DMS53 treated with DMSO at 0.1 percent for 48 hours (cell line): ENCODE measurements at regions not wholly inside any gene's neighbourhood (a gene's known extent, or its start where the extent isn't known, plus 50 kb on each side); places are given as distances from the start of the nearest gene placed in this dataset.

Experiments used
- DNase-seq: peaks from one replicate; lab custom pipeline; 2025; ENCODE audit not compliant: unreplicated experiment; lab: John Stamatoyannopoulos, UW

- no peak for DNase-seq
Measured at GRCh38 chr10:8374334-8374733, 319.8 kb downstream of the GATA3 start.

- no peak for DNase-seq
Measured at GRCh38 chr10:8375137-8375536, 320.6 kb downstream of the GATA3 start.

GRCh38 chr10:8378198-8378983 lies 323.9 kb downstream of the GATA3 start:
- DNase-seq, result no peak

- DNase-seq, result no peak
Measured at GRCh38 chr10:8379906-8380832, 325.7 kb downstream of the GATA3 start.

- no peak for DNase-seq
Measured at GRCh38 chr10:8380833-8381496, 326.5 kb downstream of the GATA3 start.

GRCh38 chr10:8386781-8387180 lies 332.3 kb downstream of the GATA3 start:
- no peak for DNase-seq

- DNase-seq, result no peak
Measured at GRCh38 chr10:8389630-8390029, 335.1 kb downstream of the GATA3 start.

- DNase-seq, result no peak
Measured at GRCh38 chr10:8392216-8392615, 337.7 kb downstream of the GATA3 start.

GRCh38 chr10:8393531-8393930 lies 339.0 kb downstream of the GATA3 start:
- DNase-seq, result no peak

- DNase-seq, result no peak
Measured at GRCh38 chr10:8396675-8397074, 342.2 kb downstream of the GATA3 start.

- no peak for DNase-seq
Measured at GRCh38 chr10:8398771-8399170, 344.3 kb downstream of the GATA3 start.

- no peak for DNase-seq
Measured at GRCh38 chr10:8400151-8400550, 345.7 kb downstream of the GATA3 start.

- no peak for DNase-seq
Measured at GRCh38 chr10:8400892-8401291, 346.4 kb downstream of the GATA3 start.

- no peak for DNase-seq
Measured at GRCh38 chr10:8401531-8401930, 347.0 kb downstream of the GATA3 start.

GRCh38 chr10:8402576-8402975 lies 348.1 kb downstream of the GATA3 start:
- no peak for DNase-seq

- DNase-seq, result no peak
Measured at GRCh38 chr10:8403711-8404371, 349.4 kb downstream of the GATA3 start.

- no peak for DNase-seq
Measured at GRCh38 chr10:8404721-8405120, 350.2 kb downstream of the GATA3 start.

GRCh38 chr10:8405596-8405995 lies 351.1 kb downstream of the GATA3 start:
- no peak for DNase-seq

GRCh38 chr10:8407501-8408021 lies 353.1 kb downstream of the GATA3 start:
- DNase-seq, result no peak

- DNase-seq, result no peak
Measured at GRCh38 chr10:8410506-8410905, 356.0 kb downstream of the GATA3 start.

GRCh38 chr10:8412541-8412940 lies 358.1 kb downstream of the GATA3 start:
- DNase-seq, result no peak
